ENCODE measurements at regions not wholly inside any gene's neighbourhood (a gene's known extent, or its start where the extent isn't known, plus 50 kb on each side); places are given as distances from the start of the nearest gene placed in this dataset.
"Not testable (repeated sequence)": the region's sequence is repeated elsewhere in the genome, so short reads cannot be mapped to it uniquely, and the experiment has no call there.

DNA sequence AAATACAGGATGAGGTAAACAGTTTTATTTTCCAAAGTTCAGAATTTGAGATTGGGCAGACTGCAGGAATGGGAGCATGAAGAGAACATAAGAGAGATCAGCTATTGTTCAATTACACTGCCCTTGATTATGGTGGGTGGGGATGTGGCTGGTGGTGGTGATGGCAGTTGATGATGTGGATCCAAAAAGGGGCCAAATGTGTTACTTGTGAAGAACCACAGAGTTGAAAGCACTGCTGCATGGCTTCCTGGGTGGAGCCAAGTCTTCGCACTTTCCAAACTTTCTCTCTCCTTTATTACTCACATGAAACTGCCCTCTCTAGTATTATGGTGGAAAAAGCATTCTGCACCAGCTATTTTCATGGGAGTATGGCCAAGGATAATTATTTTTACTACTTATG is 1162.0 kb downstream of the RPIA start:
- not testable (repeated sequence) for TF ChIP-seq CTCF, POLR2A (IDR thresholded peaks at IDR 0.05)

All from tibial nerve (tissue), 3 donors.